ENCODE measurements at regions not wholly inside any gene's neighbourhood (a gene's known extent, or its start where the extent isn't known, plus 50 kb on each side); places are given as distances from the start of the nearest gene placed in this dataset.

DNA sequence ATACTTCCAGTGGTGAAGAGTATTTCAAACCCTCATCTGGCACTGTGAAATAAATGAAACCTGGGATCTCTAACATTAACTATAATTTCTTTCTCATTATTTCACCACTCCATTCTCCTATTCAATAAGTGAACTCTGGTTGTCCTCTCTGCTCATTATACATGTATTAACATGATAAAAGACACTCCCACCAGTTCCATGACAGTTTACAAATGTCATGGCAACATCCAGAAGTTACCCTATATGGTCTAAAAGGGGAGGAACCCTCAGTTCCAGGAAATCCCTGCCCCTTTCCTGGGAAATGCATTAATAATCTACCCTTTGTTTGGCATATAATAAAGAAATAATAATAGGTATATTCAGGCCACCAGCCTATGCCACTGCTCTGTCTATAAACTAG lies 62.7 kb upstream of the BRINP3 start:
- Histone ChIP-seq H3K79me2 (no peaks in the 10 kb centered on the region), H3K4me2 (no peak overlapping the region), H3K9me2 (replicated peaks; ENCODE audit: insufficient read depth) (no peaks in the 10 kb centered on the region), H3K36me3 (replicated peaks; ENCODE audit: insufficient read depth, low read depth) (no peaks in the 10 kb centered on the region), H3K4me3 (no peak overlapping the region), H3K27ac (no peak overlapping the region), H2AFZ (no peak overlapping the region), H4K20me1 (ENCODE audit: insufficient read depth, poor library complexity, severe bottlenecking) (no peaks in the 10 kb centered on the region), H3K4me1 (ENCODE audit: insufficient read depth) (no peaks in the 10 kb centered on the region), H3K27me3 (no peaks in the 10 kb centered on the region), H3K9me3 (ENCODE audit: low read depth) (no peaks in the 10 kb centered on the region)
- no peak for TF ChIP-seq EZH2 (IDR thresholded peaks at IDR 0.05; ENCODE audit: borderline replicate concordance)
- no peak for TF ChIP-seq EZH2phosphoT487 (IDR thresholded peaks at IDR 0.05; ENCODE audit: low read depth, severe bottlenecking, unreplicated experiment)
- TF ChIP-seq, protein P1, sequence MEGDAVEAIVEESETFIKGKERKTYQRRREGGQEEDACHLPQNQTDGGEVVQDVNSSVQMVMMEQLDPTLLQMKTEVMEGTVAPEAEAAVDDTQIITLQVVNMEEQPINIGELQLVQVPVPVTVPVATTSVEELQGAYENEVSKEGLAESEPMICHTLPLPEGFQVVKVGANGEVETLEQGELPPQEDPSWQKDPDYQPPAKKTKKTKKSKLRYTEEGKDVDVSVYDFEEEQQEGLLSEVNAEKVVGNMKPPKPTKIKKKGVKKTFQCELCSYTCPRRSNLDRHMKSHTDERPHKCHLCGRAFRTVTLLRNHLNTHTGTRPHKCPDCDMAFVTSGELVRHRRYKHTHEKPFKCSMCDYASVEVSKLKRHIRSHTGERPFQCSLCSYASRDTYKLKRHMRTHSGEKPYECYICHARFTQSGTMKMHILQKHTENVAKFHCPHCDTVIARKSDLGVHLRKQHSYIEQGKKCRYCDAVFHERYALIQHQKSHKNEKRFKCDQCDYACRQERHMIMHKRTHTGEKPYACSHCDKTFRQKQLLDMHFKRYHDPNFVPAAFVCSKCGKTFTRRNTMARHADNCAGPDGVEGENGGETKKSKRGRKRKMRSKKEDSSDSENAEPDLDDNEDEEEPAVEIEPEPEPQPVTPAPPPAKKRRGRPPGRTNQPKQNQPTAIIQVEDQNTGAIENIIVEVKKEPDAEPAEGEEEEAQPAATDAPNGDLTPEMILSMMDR (IDR thresholded peaks at IDR 0.05; ENCODE audit: poor library complexity), result no peak
- DNase-seq (ENCODE audit: low spot score), result no peak

DNA sequence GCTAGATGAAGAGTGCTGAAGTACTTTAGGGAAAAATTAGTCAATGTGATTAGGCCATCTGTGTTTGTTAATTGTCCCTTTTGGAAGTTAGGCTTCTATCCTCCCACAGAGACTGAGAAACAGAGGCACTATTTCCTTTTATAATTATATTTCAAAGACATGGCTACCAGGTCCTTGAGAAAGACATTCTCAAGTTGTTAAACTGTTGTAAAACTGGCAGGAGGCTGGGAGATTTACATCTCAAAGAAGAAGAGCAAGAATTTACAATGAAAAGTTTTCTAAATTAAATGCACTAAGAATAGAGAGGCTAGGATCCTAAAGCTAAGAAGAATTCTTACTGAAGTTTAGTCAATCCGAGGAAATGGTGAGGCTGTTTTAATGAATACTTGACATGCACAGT lies 74.0 kb upstream of the BRINP3 start:
- H2AFZ ChIP-seq, result no peak overlapping the region
- H3K4me1 ChIP-seq (ENCODE audit: insufficient read depth), result no peaks in the 10 kb centered on the region
- H3K9me2 ChIP-seq (replicated peaks; ENCODE audit: insufficient read depth), result no peaks in the 10 kb centered on the region
- TF ChIP-seq, protein P1 (IDR thresholded peaks at IDR 0.05; ENCODE audit: poor library complexity), result no peak
- TF ChIP-seq EZH2 (IDR thresholded peaks at IDR 0.05; ENCODE audit: borderline replicate concordance), result no peak
- TF ChIP-seq EZH2phosphoT487 (IDR thresholded peaks at IDR 0.05; ENCODE audit: low read depth, severe bottlenecking, unreplicated experiment), result no peak
- no peak for DNase-seq (ENCODE audit: low spot score)
- no peak overlapping the region for H3K4me2 ChIP-seq
- 54% methylated on average over 1 of the region's 1 CpG for WGBS (ENCODE audit: low lambda C conversion rate, missing lambda C conversion rate)
- no peaks in the 10 kb centered on the region for H3K79me2 ChIP-seq
- no peak overlapping the region for H3K27ac ChIP-seq
- H3K9me3 ChIP-seq (ENCODE audit: low read depth), result no peaks in the 10 kb centered on the region
- H3K4me3 ChIP-seq, result no peak overlapping the region
- no peaks in the 10 kb centered on the region for H3K27me3 ChIP-seq
- H4K20me1 ChIP-seq (ENCODE audit: insufficient read depth, poor library complexity, severe bottlenecking), result no peaks in the 10 kb centered on the region
- H3K36me3 ChIP-seq (replicated peaks; ENCODE audit: insufficient read depth, low read depth), result no peaks in the 10 kb centered on the region

DNA sequence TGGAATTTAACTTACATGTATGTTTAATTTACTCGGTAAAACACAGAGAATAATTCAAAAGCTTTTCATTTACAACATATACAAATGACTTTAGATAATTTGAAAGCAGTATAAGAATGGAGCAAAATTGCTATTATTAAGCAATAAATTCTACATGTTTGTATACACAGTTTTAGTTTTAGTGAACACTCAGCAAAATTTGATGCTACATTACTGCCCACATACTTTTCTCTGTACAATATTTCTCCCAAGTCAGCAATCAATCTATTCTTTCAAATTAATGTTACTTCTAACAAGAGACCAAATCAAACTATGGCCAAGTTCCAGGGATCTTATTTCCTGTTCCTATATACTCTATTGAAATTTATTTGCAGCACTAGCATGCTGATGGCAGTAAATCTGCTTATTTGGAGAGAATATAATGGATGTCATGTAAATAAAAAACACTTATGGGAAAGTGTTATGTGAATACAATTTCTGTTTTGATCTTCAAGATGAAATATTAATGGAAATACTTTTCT lies 82.6 kb upstream of the BRINP3 start:
- TF ChIP-seq EZH2phosphoT487 (IDR thresholded peaks at IDR 0.05; ENCODE audit: low read depth, severe bottlenecking, unreplicated experiment), result no peak
- TF ChIP-seq, protein P1 (IDR thresholded peaks at IDR 0.05; ENCODE audit: poor library complexity), result no peak
- TF ChIP-seq EZH2 (IDR thresholded peaks at IDR 0.05; ENCODE audit: borderline replicate concordance), result no peak
- no peaks in the 10 kb centered on the region for H3K9me3 ChIP-seq (ENCODE audit: low read depth)
- H2AFZ ChIP-seq, result no peak overlapping the region
- H3K4me3 ChIP-seq, result no peak overlapping the region
- H3K79me2 ChIP-seq, result no peaks in the 10 kb centered on the region
- no peaks in the 10 kb centered on the region for H3K9me2 ChIP-seq (replicated peaks; ENCODE audit: insufficient read depth)
- H3K27me3 ChIP-seq, result no peaks in the 10 kb centered on the region
- H3K27ac ChIP-seq, result no peak overlapping the region
- no peaks in the 10 kb centered on the region for H3K36me3 ChIP-seq (replicated peaks; ENCODE audit: insufficient read depth, low read depth)
- no peaks in the 10 kb centered on the region for H3K4me1 ChIP-seq (ENCODE audit: insufficient read depth)
- no peaks in the 10 kb centered on the region for H4K20me1 ChIP-seq (ENCODE audit: insufficient read depth, poor library complexity, severe bottlenecking)
- no peak for DNase-seq (ENCODE audit: low spot score)
- no peak overlapping the region for H3K4me2 ChIP-seq
- WGBS (ENCODE audit: low lambda C conversion rate, missing lambda C conversion rate), result 59% methylated on average over 1 of the region's 1 CpG

DNA sequence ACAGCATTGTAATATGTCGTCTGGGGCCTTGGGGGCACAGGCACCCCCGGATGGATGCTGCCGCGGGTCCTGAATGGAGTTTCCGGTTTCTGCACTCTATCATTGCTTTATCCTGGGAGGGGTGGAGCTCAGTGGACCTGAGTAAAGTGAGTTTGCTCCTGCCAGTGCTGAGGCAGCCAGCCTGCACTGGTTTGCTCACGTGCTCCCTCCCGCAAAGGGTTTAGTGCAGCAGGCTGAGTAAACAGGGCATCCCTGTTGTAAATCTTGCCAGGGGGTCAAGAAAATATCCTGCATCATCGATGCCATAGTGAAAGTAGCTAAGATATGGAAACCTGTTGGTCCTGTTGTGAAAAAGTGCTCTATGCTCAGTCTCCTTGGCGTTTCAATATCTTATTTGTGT lies 85.6 kb upstream of the BRINP3 start:
- Histone ChIP-seq H3K4me3 (no peak overlapping the region), H3K36me3 (replicated peaks; ENCODE audit: insufficient read depth, low read depth) (no peaks in the 10 kb centered on the region), H3K79me2 (no peaks in the 10 kb centered on the region), H3K9me2 (replicated peaks; ENCODE audit: insufficient read depth) (no peaks in the 10 kb centered on the region), H2AFZ (no peak overlapping the region), H3K9me3 (ENCODE audit: low read depth) (no peaks in the 10 kb centered on the region), H3K4me1 (ENCODE audit: insufficient read depth) (no peaks in the 10 kb centered on the region), H3K27ac (no peak overlapping the region), H3K27me3 (no peaks in the 10 kb centered on the region), H4K20me1 (ENCODE audit: insufficient read depth, poor library complexity, severe bottlenecking) (no peaks in the 10 kb centered on the region), H3K4me2 (no peak overlapping the region)
- WGBS (ENCODE audit: low lambda C conversion rate, missing lambda C conversion rate), result 93% methylated on average over 9 of the region's 9 CpGs
- no peak for DNase-seq (ENCODE audit: low spot score)
- no peak for TF ChIP-seq EZH2phosphoT487 (IDR thresholded peaks at IDR 0.05; ENCODE audit: low read depth, severe bottlenecking, unreplicated experiment)
- TF ChIP-seq, protein P1 (IDR thresholded peaks at IDR 0.05; ENCODE audit: poor library complexity), result no peak
- TF ChIP-seq EZH2 (IDR thresholded peaks at IDR 0.05; ENCODE audit: borderline replicate concordance), result no peak
